IMR-90 (cell line): ENCODE measurements at regions not wholly inside any gene's neighbourhood (a gene's known extent, or its start where the extent isn't known, plus 50 kb on each side); places are given as distances from the start of the nearest gene placed in this dataset.

ENCODE experiments used
- ATAC-seq: fragments of 200-7000 bp; cut with Tn5 transposase; 2 replicates; pipeline ENCODE4 v1.9.1; 2020; ENCODE audit warnings: low read depth, mild to moderate bottlenecking, moderate library complexity
- BruUV-seq: library from RNA; stranded (reverse); fragments of 400-500 nt; replicated peaks from 2 replicates; lab custom pipeline; 2021; lab: Mats Ljungman, UMichigan
- CTCF ChIA-PET: fragments of 300-600 bp; formaldehyde crosslinking; extraction: SDS; loops from one replicate; lab custom pipeline; 2021; ENCODE audit warnings: antibody characterized with exemption; lab: Yijun Ruan, JAX
- POLR2A ChIA-PET: fragments of 300-600 bp; sonication (Branson Sonifier 250); formaldehyde crosslinking; loops from one replicate; lab custom pipeline; 2022; ENCODE audit warnings: antibody characterized with exemption; ENCODE audit not compliant: unreplicated experiment; lab: Charles Lee
- DNase-seq: peaks from one replicate; pipeline ENCODE4 v3.0.0; 2013
- H2AFZ ChIP-seq: replicated peaks from 2 replicates; pipeline ENCODE3; 2013; ENCODE audit warnings: low read length, mild to moderate bottlenecking; ENCODE audit not compliant: poor library complexity
- H2AK5ac ChIP-seq: 2 replicates; pipeline ENCODE4 v1.6.1; 2013; ENCODE audit warnings: low read depth, low read length, inconsistent platforms
- H2AK9ac ChIP-seq: replicated peaks from 2 replicates; pipeline ENCODE3; 2013; ENCODE audit warnings: mild to moderate bottlenecking, low read depth, low read length, moderate library complexity; ENCODE audit not compliant: poor library complexity
- H2BK120ac ChIP-seq: 2 replicates; pipeline ENCODE4 v1.6.1; 2013; ENCODE audit warnings: low read depth, low read length, inconsistent platforms
- H2BK15ac ChIP-seq: 3 replicates; pipeline ENCODE4 v1.6.1; 2013; ENCODE audit warnings: low read depth, low read length, inconsistent platforms
- H2BK20ac ChIP-seq: 2 replicates; pipeline ENCODE4 v1.6.1; 2013; ENCODE audit warnings: low read depth, mild to moderate bottlenecking, inconsistent platforms, low read length, moderate library complexity
- H2BK5ac ChIP-seq: 2 replicates; pipeline ENCODE4 v1.6.1; 2013; ENCODE audit warnings: mild to moderate bottlenecking, low read depth, low read length, inconsistent platforms; ENCODE audit not compliant: poor library complexity, severe bottlenecking
- H3K14ac ChIP-seq: replicated peaks from 2 replicates; pipeline ENCODE4 v1.6.1; 2013; ENCODE audit warnings: low read depth, low read length, inconsistent platforms
- H3K18ac ChIP-seq: 2 replicates; pipeline ENCODE4 v1.6.1; 2013; ENCODE audit warnings: low read depth, low read length, control low read depth
- H3K23ac ChIP-seq: 2 replicates; pipeline ENCODE4 v1.6.1; 2013; ENCODE audit warnings: low read depth, low read length, inconsistent platforms
- H3K27ac ChIP-seq: 2 replicates; pipeline ENCODE4 v1.5.1; 2013; ENCODE audit warnings: mild to moderate bottlenecking, control low read depth, low read length; ENCODE audit not compliant: insufficient read depth
- H3K27me3 ChIP-seq: 2 replicates; pipeline ENCODE4 v1.6.1; 2013; ENCODE audit warnings: low read length; ENCODE audit not compliant: control insufficient read depth, insufficient read depth
- H3K36me3 ChIP-seq: 2 replicates; pipeline ENCODE4 v1.6.1; 2013; ENCODE audit warnings: low read length, mixed read lengths; ENCODE audit not compliant: control insufficient read depth, insufficient read depth
- H3K4ac ChIP-seq: 2 replicates; pipeline ENCODE4 v1.6.1; 2013; ENCODE audit warnings: low read depth, low read length, inconsistent platforms
- H3K4me1 ChIP-seq: 2 replicates; pipeline ENCODE4 v1.6.1; 2013; ENCODE audit warnings: low read length, mixed read lengths; ENCODE audit not compliant: control insufficient read depth, insufficient read depth
- H3K4me2 ChIP-seq: 2 replicates; pipeline ENCODE4 v1.6.1; 2013; ENCODE audit warnings: low read depth, mild to moderate bottlenecking, control low read depth, low read length, moderate library complexity
- H3K4me3 ChIP-seq: 2 replicates; pipeline ENCODE4 v1.5.1; 2013; ENCODE audit warnings: low read depth, mild to moderate bottlenecking, control low read depth, low read length, moderate library complexity; ENCODE audit not compliant: insufficient read depth
- H3K56ac ChIP-seq: 2 replicates; pipeline ENCODE4 v1.6.1; 2013; ENCODE audit warnings: low read length, inconsistent platforms; ENCODE audit not compliant: insufficient read depth; ENCODE audit errors: extremely low read depth
- H3K79me1 ChIP-seq, 2 experiments: 2 replicates each; pipeline ENCODE4 v1.6.1; 2013; ENCODE audit warnings: low read length in 2 of 2, inconsistent platforms in 1 of 2, low read depth in 1 of 2
- H3K9ac ChIP-seq: 2 replicates; pipeline ENCODE4 v1.6.1; 2013; ENCODE audit warnings: low read depth, low read length, control low read depth
- H3K9me1 ChIP-seq: 2 replicates; pipeline ENCODE4 v1.6.1; 2013; ENCODE audit warnings: low read length, inconsistent platforms; ENCODE audit not compliant: insufficient read depth
- H3K9me3 ChIP-seq: 2 replicates; pipeline ENCODE4 v1.6.1; 2013; ENCODE audit warnings: low read length; ENCODE audit not compliant: control insufficient read depth, insufficient read depth
- H4K20me1 ChIP-seq: 2 replicates; pipeline ENCODE4 v1.6.1; 2013; ENCODE audit warnings: low read length, inconsistent platforms; ENCODE audit not compliant: insufficient read depth
- H4K5ac ChIP-seq: 2 replicates; pipeline ENCODE4 v1.6.1; 2013; ENCODE audit warnings: mild to moderate bottlenecking, low read depth, low read length, control low read depth
- H4K8ac ChIP-seq, 2 experiments: 2 replicates each; pipeline ENCODE4 v1.6.1; 2013; ENCODE audit warnings: low read depth in 2 of 2, low read length in 2 of 2, control low read depth in 1 of 2, inconsistent platforms in 1 of 2
- H4K91ac ChIP-seq: 2 replicates; pipeline ENCODE4 v1.6.1; 2013; ENCODE audit warnings: low read depth, low read length, inconsistent platforms; ENCODE audit not compliant: insufficient read depth
- CHD1 ChIP-seq: IDR thresholded peaks from 2 replicates; pipeline ENCODE4 v1.6.1; 2012; ENCODE audit warnings: low read depth, low read length, improper control_type of control experiment
- FOS ChIP-seq: fragments of 150-350 bp; IDR thresholded peaks from 2 replicates; pipeline ENCODE4 v1.6.1; 2016; ENCODE audit warnings: low read depth, low read length
- MAFK ChIP-seq: IDR thresholded peaks from 2 replicates; pipeline ENCODE4 v1.6.1; 2012; ENCODE audit warnings: low read depth, low read length, improper control_type of control experiment
- MAZ ChIP-seq: IDR thresholded peaks from 2 replicates; pipeline ENCODE4 v1.6.1; 2012; ENCODE audit warnings: low read depth, mild to moderate bottlenecking, low read length, improper control_type of control experiment, moderate library complexity, borderline replicate concordance
- MXI1 ChIP-seq: IDR thresholded peaks from 2 replicates; pipeline ENCODE4 v1.6.1; 2012; ENCODE audit warnings: low read depth, mild to moderate bottlenecking, low read length, moderate library complexity, borderline replicate concordance
- RFX5 ChIP-seq: IDR thresholded peaks from 2 replicates; pipeline ENCODE4 v1.8.0; 2012; ENCODE audit warnings: low read depth, mild to moderate bottlenecking, low read length, moderate library complexity
- SMC3 ChIP-seq: fragments of 150-350 bp; IDR thresholded peaks from 2 replicates; pipeline ENCODE4 v1.6.1; 2016; ENCODE audit warnings: low read depth, mild to moderate bottlenecking, antibody characterized with exemption, low read length, moderate library complexity
- WGBS, 2 experiments: methylation state at CpG; one replicate each; pipeline versions ENCODE4 v1.1.5 to v1.1.7; 2013; ENCODE audit warnings: missing lambda C conversion rate in 2 of 2; ENCODE audit not compliant: insufficient read length in 1 of 2; ENCODE audit errors: extremely low coverage in 2 of 2; 5-methylcytosine and 5-hydroxymethylcytosine counted together
- dilution Hi-C: fragments of 300-500 bp; cut with HindIII; formaldehyde crosslinking; loops from one replicate; pipeline ENCODE4 v1.14.3; 2018; ENCODE audit warnings: low sequenced_read_pairs; ENCODE audit not compliant: unreplicated experiment
- in situ Hi-C: fragments of 300-500 bp; cut with MboI; formaldehyde crosslinking; loops from 3 replicates; pipeline ENCODE4 v1.14.3; 2019; ENCODE audit warnings: low sequenced_read_pairs, inconsistent platforms, mixed read lengths
- intact Hi-C: fragments of 100-400 bp; cut with micrococcal nuclease; formaldehyde crosslinking; loops from 2 replicates; pipeline ENCODE4 v1.10.0; 2022
- TF ChIP-seq, protein P1 (sequence below): fragments of 150-350 bp; IDR thresholded peaks from 2 replicates; pipeline ENCODE4 v1.6.1; 2016; ENCODE audit warnings: low read depth, mild to moderate bottlenecking, low read length, moderate library complexity, borderline replicate concordance

DNA sequence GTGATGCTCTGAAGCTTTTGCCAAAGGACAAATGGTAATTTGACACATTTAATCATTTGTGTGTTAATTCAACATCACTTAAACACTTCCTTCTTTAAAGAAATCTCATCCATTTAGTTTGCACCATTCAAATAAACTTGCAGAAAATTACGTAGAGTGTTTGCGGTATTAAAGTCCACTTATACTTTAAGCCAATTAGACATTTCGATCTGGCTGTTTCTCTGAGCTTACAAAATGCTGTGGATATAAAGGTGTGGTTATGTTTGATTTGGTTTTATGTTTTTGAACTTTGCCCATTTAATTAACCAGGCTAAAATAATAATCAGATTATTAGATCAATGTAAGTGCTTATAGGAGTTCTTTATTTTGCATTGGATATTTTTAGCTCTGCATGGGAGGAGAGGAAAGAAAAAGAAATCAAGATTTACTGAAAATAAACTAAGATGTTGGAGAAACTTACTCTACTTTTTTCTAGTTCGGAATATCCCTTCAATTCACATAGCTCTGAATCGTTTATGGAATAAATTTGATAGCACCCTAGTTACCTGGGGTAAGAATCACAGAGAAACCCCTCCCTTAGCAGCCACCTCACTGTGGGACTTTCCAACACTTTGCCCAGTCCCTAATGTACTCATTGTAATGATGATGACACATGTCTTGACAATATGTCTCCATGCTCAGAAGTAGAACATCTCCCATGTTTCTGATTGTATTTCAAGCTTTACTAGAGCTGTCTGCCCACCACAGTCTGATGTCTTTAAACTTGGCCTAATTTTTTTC, 268.0 kb downstream of the BTG1 start:
- H3K4me3 ChIP-seq = no peak overlapping the region
- H3K79me1 ChIP-seq = no peaks in the 10 kb centered on the region
- dilution Hi-C loops (no loop called here), in situ Hi-C loops (no loop called here), intact Hi-C loops (no loop called here)
- ATAC-seq (no peak), DNase-seq (no peak)
- no peaks in the 10 kb centered on the region for H4K20me1 ChIP-seq
- no peak overlapping the region for H3K4me2 ChIP-seq
- H3K9me3 ChIP-seq = no peaks in the 10 kb centered on the region
- H3K9me1 ChIP-seq = no peaks in the 10 kb centered on the region
- H3K4ac ChIP-seq = no peak overlapping the region
- no TSS peak for BruUV-seq
- no peak overlapping the region for H2BK20ac ChIP-seq
- no peak overlapping the region for H2AK5ac ChIP-seq
- no peak overlapping the region for H4K5ac ChIP-seq
- H3K27ac ChIP-seq = no peak overlapping the region
- H3K56ac ChIP-seq = no peak overlapping the region
- H3K14ac ChIP-seq = no peak overlapping the region
- H3K27me3 ChIP-seq = no peaks in the 10 kb centered on the region
- no peaks in the 10 kb centered on the region for H3K4me1 ChIP-seq
- H3K18ac ChIP-seq = no peak overlapping the region
- no peak overlapping the region for H3K9ac ChIP-seq
- ChIA-PET POLR2A (no interaction called here), CTCF (no interaction called here)
- no peak overlapping the region for H4K8ac ChIP-seq
- WGBS, 2 experiments = no CpG with 5 or more reads among the region's 5 CpGs
- no peaks in the 10 kb centered on the region for H3K36me3 ChIP-seq
- no peak for TF ChIP-seq SMC3
- TF ChIP-seq, protein P1, sequence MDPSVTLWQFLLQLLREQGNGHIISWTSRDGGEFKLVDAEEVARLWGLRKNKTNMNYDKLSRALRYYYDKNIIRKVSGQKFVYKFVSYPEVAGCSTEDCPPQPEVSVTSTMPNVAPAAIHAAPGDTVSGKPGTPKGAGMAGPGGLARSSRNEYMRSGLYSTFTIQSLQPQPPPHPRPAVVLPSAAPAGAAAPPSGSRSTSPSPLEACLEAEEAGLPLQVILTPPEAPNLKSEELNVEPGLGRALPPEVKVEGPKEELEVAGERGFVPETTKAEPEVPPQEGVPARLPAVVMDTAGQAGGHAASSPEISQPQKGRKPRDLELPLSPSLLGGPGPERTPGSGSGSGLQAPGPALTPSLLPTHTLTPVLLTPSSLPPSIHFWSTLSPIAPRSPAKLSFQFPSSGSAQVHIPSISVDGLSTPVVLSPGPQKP = no peak
- TF ChIP-seq MAFK = no peak
- TF ChIP-seq MAZ = no peak
- no peak for TF ChIP-seq MXI1
- TF ChIP-seq FOS = no peak
- no peak for TF ChIP-seq CHD1
- no peak for TF ChIP-seq RFX5
- H2AK9ac ChIP-seq = no peak overlapping the region
- H2BK5ac ChIP-seq = no peak overlapping the region
- no peak overlapping the region for H2BK120ac ChIP-seq
- no peak overlapping the region for H2AFZ ChIP-seq
- no peak overlapping the region for H2BK15ac ChIP-seq
- no peak overlapping the region for H3K23ac ChIP-seq
- no peak overlapping the region for H4K91ac ChIP-seq
